Right ventricle myocardium inferior (tissue), 1 donor: ENCODE measurements at regions not wholly inside any gene's neighbourhood (a gene's known extent, or its start where the extent isn't known, plus 50 kb on each side); places are given as distances from the start of the nearest gene placed in this dataset.

Experiments
- ATAC-seq: fragments of 200-7000 bp; cut with Tn5 transposase; one replicate; pipeline ENCODE4 v1.9.1; 2020; ENCODE audit warnings: mild to moderate bottlenecking, moderate library complexity
- DNase-seq: peaks from one replicate; pipeline ENCODE4 v3.0.0; 2021; ENCODE audit errors: missing footprints
- intact Hi-C: fragments of 100-400 bp; cut with DNase I; formaldehyde crosslinking; loops from one replicate; pipeline ENCODE4 v1.11.0; 2022
- donor health status: DM: no; HTN: yes; CAD: no; lungs with severe emphysema.

GRCh38 chr2:122519366-122519765 lies 763.9 kb downstream of the TSN start:
- DNase-seq (no peak), ATAC-seq (no peak)
- intact Hi-C loops: no loop called here

- ATAC-seq (no peak), DNase-seq (no peak)
- intact Hi-C loops: no loop called here
Observed at GRCh38 chr2:122519821-122520611, 764.6 kb downstream of the TSN start.

- DNase-seq: no peak
- no peak for ATAC-seq
- intact Hi-C loops: no loop called here
Observed at GRCh38 chr2:122523143-122523542, 767.7 kb downstream of the TSN start.

GRCh38 chr2:122523981-122524380 lies 768.5 kb downstream of the TSN start:
- intact Hi-C loops: no loop called here
- DNase-seq (no peak), ATAC-seq (no peak)

- ATAC-seq (no peak), DNase-seq (no peak)
- intact Hi-C loops: no loop called here
Observed at GRCh38 chr2:122525336-122525735, 769.9 kb downstream of the TSN start.

GRCh38 chr2:122528061-122528460 lies 772.6 kb downstream of the TSN start:
- DNase-seq: no peak
- no peak for ATAC-seq
- intact Hi-C loops: no loop called here

- ATAC-seq (no peak), DNase-seq (no peak)
- intact Hi-C loops: no loop called here
Observed at GRCh38 chr2:122528958-122529705, 773.7 kb downstream of the TSN start.

DNA sequence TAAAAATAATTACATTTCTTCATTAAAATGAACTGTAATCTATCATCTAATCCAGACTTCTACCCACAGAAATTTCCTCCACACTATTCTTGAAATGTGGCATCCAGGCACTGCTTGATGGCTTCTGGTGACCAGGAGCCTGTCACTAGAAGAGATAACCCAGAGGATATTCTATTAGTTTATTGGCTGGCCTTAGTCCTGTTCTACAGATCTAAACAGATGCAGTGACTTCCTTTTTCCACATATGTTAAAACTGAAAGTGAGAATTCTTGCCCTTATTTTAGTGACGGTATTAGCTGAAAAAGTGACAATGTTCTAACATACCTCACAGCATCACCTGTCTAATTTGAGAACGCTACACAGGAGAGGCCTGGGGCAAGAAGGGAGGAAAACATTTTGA lies 775.4 kb downstream of the TSN start:
- intact Hi-C loops: no loop called here
- ATAC-seq (no peak), DNase-seq (no peak)

- ATAC-seq (no peak), DNase-seq (peak; percentile 20)
Observed at GRCh38 chr2:122531290-122532071, 776.0 kb downstream of the TSN start.

GRCh38 chr2:122532072-122532344 lies 776.6 kb downstream of the TSN start:
- no peak for DNase-seq
- no peak for ATAC-seq
- intact Hi-C loops: no loop called here

More at GRCh38 chr2:122531290-122532071, 776.0 kb downstream of the TSN start:
- intact Hi-C loops: no loop called here

DNA sequence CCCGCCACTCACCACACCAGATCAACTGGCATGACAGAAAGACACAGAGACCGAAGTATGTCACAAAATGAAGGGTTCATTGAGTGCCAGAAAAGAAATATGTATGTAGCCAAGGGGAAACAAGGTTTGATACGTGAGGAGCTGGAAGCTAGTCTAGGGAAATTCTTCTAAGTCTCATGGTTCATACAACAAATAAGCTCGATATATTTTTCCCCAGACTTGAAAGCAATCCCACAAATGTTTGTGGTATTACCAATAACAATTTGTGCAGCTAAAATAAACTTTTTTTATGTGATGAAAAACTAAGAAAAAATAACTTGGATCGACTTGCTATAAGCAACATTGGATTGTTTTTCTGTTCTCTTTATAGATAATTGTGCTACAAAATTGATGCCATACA lies 777.0 kb downstream of the TSN start:
- DNase-seq (no peak), ATAC-seq (no peak)
- intact Hi-C loops: no loop called here

- ATAC-seq: no peak
- no peak for DNase-seq
- intact Hi-C loops: no loop called here
Observed at GRCh38 chr2:122535960-122536505, 780.6 kb downstream of the TSN start.

DNA sequence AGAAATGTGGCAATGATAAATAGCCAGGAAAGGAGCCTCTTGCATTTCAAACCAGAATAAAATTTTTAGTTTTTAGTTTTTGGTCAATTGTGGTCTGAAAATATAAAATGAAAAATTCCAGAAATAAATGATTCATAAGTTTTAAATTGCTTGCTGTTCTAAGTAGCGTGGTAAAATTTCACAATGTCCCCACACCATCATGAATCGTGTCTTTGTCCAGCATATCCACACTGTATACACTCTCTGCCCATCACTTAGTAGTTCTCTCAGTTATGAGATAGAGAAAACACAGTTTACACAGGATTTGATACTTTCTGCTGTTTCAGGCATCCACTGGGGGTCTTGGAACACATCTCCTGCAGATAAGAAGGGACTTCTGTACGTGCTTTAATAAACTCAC lies 783.9 kb downstream of the TSN start:
- no peak for ATAC-seq

DNA sequence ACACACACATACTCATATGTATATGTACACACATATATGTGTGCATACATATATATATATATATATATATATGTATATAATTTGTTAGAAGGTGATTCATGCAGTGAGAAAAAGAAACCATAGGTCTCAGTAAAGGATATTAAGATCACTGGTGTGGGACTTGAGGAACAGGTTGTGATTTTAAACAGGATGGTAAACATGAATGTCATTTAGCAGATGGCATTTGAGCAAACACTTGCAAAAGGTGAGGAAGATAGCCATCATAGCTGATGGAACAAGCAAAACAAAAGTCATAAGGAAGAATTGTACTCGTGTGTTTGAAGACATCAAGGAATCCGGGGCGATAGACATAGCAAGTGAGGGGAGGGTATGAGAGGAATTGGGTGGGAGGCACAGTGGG lies 784.5 kb downstream of the TSN start:
- no peak for DNase-seq
- intact Hi-C loops: no loop called here
- no peak for ATAC-seq

More for the DNA sequence above, 783.9 kb downstream of the TSN start:
- intact Hi-C loops: no loop called here
- DNase-seq: no peak

DNA sequence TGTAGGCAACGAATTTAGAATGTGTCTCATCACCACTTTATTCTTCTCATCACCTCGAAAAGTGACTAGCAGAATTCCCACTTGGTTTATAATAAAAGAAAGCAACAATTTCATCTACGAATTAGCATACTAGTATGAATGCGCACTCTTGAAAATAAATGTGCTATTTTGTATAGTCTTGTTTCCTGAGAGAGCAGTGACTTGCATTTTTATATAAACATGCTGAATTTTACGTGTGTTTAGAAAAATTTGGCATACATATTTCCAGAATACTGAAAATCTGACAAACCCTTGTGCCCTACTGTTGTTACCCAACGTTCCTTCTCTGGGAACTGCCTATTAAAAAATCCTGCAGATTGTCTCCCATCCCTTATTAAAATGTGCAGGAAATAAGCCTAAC lies 786.8 kb downstream of the TSN start:
- ATAC-seq: no peak
- intact Hi-C loops: no loop called here
- DNase-seq: no peak

DNA sequence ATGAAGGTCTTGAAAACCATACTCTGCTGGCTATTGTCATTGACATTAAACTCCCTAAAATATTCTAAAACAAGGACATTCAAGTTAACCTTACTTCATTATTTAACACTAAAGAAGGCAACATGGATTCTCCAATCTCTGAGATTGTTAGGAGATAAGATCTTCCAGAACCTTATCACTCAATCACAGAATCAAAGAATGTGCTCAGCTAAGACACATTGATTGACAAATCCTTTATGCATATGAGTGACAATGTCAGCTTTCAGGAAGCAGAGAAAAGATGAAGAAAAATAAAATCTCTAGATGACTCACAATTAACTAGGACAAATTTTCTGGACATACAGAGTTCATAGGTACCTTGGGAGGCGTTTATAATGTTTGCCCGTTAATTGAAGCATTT lies 787.2 kb downstream of the TSN start:
- no peak for DNase-seq
- ATAC-seq: no peak
- intact Hi-C loops: no loop called here

- ATAC-seq: no peak
- intact Hi-C loops: no loop called here
Observed at GRCh38 chr2:122543815-122544214, 788.4 kb downstream of the TSN start.

GRCh38 chr2:122545821-122546220 lies 790.4 kb downstream of the TSN start:
- DNase-seq (no peak), ATAC-seq (no peak)
- intact Hi-C loops: no loop called here

More at GRCh38 chr2:122543815-122544214, 788.4 kb downstream of the TSN start:
- DNase-seq: no peak

- ATAC-seq (no peak), DNase-seq (no peak)
Observed at GRCh38 chr2:122562775-122563174, 807.3 kb downstream of the TSN start.

DNA sequence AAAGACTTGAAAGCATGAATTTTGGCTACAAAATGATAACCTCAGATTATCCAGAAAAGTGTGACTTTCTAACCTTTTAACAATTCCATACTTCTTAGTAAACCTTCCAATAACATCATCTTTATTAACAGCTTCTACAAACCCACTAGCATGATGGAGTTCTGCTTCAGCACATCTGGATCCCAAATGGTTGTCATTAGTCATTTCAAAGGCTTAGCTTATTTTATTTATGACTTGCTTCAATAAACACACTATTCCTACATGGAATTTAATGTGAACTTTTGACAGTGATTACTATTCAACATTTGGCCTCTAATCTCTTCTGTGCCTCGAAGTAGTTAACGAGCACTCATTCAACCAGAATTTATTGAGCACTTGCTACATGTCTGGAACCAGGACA lies 808.3 kb downstream of the TSN start:
- ATAC-seq: no peak
- intact Hi-C loops: no loop called here
- no peak for DNase-seq

More at GRCh38 chr2:122562775-122563174, 807.3 kb downstream of the TSN start:
- intact Hi-C loops: no loop called here
